ENCODE measurements at regions not wholly inside any gene's neighbourhood (a gene's known extent, or its start where the extent isn't known, plus 50 kb on each side); places are given as distances from the start of the nearest gene placed in this dataset.

- 66 to 67% methylated on average over 26 to 29 of the region's 29 CpGs for WGBS, 2 donors
- no peaks in the 10 kb centered on the region for H3K9me3 ChIP-seq
- no peaks in the 10 kb centered on the region for H3K36me3 ChIP-seq
- no peaks in the 10 kb centered on the region for H3K27me3 ChIP-seq
- no peaks in the 10 kb centered on the region for H3K4me1 ChIP-seq
- intact Hi-C loops (cut with DNase I), result no loop called here
- H3K27ac ChIP-seq, result no peak overlapping the region
- FAIRE-seq, result no peak
- peak in 3 of 4 donors; percentile 33 to 50 (median 47) for ATAC-seq
- no peak for DNase-seq
- TF ChIP-seq CTCF (IDR thresholded peaks at IDR 0.05), result no peak
- no peak overlapping the region for H3K4me3 ChIP-seq
Observed at GRCh38 chr1:10901091-10901890, 104.8 kb upstream of the CASZ1 start.

GRCh38 chr1:10901891-10902805 lies 105.7 kb upstream of the CASZ1 start:
- H3K36me3 ChIP-seq, result no peaks in the 10 kb centered on the region
- 82 to 83% methylated on average over 18 of the region's 18 CpGs for WGBS, 2 donors
- intact Hi-C loops (cut with DNase I), result no loop called here
- DNase-seq (no peak), ATAC-seq (no peak), FAIRE-seq (no peak)
- H3K27me3 ChIP-seq, result no peaks in the 10 kb centered on the region
- no peak overlapping the region for H3K27ac ChIP-seq
- TF ChIP-seq CTCF (IDR thresholded peaks at IDR 0.05), result no peak
- no peaks in the 10 kb centered on the region for H3K4me1 ChIP-seq
- no peak overlapping the region for H3K4me3 ChIP-seq
- H3K9me3 ChIP-seq, result no peaks in the 10 kb centered on the region

GRCh38 chr1:10903421-10903820 lies 107.0 kb upstream of the CASZ1 start:
- TF ChIP-seq CTCF (IDR thresholded peaks at IDR 0.05), result no peak
- Histone ChIP-seq H3K27ac (no peak overlapping the region), H3K4me3 (no peak overlapping the region), H3K27me3 (no peaks in the 10 kb centered on the region), H3K36me3 (no peaks in the 10 kb centered on the region), H3K4me1 (no peaks in the 10 kb centered on the region), H3K9me3 (no peaks in the 10 kb centered on the region)
- no peak for ATAC-seq
- no peak for DNase-seq
- FAIRE-seq, result no peak
- 81 to 89% methylated on average over 3 of the region's 3 CpGs for WGBS, 2 donors
- intact Hi-C loops (cut with DNase I), result no loop called here

- Histone ChIP-seq H3K4me1 (no peaks in the 10 kb centered on the region), H3K4me3 (no peak overlapping the region), H3K27ac (no peak overlapping the region), H3K27me3 (no peaks in the 10 kb centered on the region), H3K9me3 (no peaks in the 10 kb centered on the region), H3K36me3 (no peaks in the 10 kb centered on the region)
- no peak for ATAC-seq
- DNase-seq, result no peak
- intact Hi-C loops (cut with DNase I), result no loop called here
- 84% methylated on average over 9 of the region's 9 CpGs for WGBS, 2 donors
- no peak for FAIRE-seq
- TF ChIP-seq CTCF (IDR thresholded peaks at IDR 0.05), result no peak
Observed at GRCh38 chr1:10903821-10904220, 107.4 kb upstream of the CASZ1 start.

Measured in pancreas (tissue), 10 donors.